HG03196 (cell line): ENCODE measurements at regions not wholly inside any gene's neighbourhood (a gene's known extent, or its start where the extent isn't known, plus 50 kb on each side); places are given as distances from the start of the nearest gene placed in this dataset.
"Not testable (repeated sequence)": the region's sequence is repeated elsewhere in the genome, so short reads cannot be mapped to it uniquely, and the experiment has no call there.

Source experiments
- ATAC-seq: cut with Tn5 transposase; IDR thresholded peaks from one replicate; pipeline ENCODE4 v1.9.1; 2021; ENCODE audit not compliant: unreplicated experiment

GRCh38 chr3:25844891-25845290 lies 55.0 kb downstream of the OXSM start:
- ATAC-seq: no peak

DNA sequence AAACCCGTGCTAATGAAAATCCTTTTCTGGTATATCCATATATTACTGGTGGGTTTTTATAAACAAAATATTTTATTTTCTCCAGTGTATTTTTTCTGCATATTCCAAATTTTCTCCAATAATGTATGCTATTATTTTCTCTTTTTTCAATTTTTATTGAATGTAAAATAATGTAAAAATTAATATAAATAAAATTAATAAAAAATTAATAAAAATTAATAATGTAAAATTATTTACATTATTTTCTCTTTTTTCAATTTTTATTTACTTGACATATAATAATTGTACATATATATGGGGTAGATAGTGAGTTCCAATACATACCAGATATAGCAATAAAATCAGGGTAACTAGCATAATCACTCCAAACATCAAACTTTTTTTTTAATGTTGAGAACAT lies 56.4 kb downstream of the OXSM start:
- ATAC-seq: no peak

DNA sequence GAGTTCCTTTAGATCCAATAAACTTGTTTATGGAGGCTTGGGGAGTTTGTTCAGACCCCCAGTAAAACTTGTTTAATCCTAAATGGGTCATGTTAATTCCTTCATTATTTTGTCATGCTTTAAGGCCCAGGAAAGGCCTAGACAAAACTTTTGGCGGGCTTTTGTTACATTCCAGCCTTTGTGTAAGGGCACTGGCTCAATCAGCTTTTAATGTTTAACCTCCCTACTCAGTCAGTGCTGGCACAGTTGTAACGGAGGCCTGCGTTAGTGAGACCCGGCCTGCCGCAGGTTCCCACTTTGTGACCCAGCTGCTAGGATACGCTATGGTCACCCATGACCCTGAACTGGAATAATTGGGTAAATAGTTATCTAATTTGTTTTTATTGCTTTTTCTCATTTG lies 59.2 kb downstream of the OXSM start:
- no peak for ATAC-seq

- ATAC-seq: no peak
These were observed 59.9 kb downstream of the OXSM start for GRCh38 chr3:25849641-25850385.

GRCh38 chr3:25851693-25852259 lies 61.9 kb downstream of the OXSM start:
- ATAC-seq: not testable (repeated sequence)

GRCh38 chr3:25854214-25854613 lies 64.3 kb downstream of the OXSM start:
- ATAC-seq: no peak

GRCh38 chr3:25854635-25855034 lies 64.7 kb downstream of the OXSM start:
- no peak for ATAC-seq

GRCh38 chr3:25855266-25855784 lies 65.4 kb downstream of the OXSM start:
- no peak for ATAC-seq

DNA sequence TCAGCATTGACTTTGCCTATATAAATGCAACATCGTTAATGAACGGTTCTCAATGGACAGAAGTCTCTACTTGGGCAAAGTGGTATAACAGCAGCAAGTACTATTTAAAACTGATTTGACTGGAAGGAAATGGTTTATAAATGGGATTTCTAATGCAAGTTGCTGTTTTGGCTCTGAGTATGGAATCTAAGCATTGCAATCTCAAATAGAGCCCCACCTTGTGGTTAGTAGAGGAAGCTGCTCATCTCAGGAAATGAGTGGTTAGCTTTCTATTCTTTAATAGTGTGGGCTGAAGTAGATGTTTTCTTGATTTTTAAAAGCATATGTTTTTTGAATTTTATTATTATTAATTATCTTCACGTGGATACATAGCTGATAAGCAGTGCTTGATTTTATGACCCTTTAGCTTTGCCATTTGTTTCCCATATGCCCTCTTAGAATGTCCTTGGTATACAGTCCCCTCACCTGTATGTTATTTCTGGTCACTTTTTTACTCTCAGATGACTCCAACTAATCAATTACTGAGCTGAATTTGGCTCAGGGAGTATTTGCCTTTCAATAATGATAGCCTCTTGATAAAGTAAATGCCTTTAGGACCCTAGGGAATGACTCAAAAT lies 67.1 kb downstream of the OXSM start:
- peak; percentile 85 for ATAC-seq

- ATAC-seq: no peak
These were observed 71.7 kb downstream of the OXSM start for GRCh38 chr3:25861566-25861965.

GRCh38 chr3:25863011-25863415 lies 73.1 kb downstream of the OXSM start:
- ATAC-seq: no peak

DNA sequence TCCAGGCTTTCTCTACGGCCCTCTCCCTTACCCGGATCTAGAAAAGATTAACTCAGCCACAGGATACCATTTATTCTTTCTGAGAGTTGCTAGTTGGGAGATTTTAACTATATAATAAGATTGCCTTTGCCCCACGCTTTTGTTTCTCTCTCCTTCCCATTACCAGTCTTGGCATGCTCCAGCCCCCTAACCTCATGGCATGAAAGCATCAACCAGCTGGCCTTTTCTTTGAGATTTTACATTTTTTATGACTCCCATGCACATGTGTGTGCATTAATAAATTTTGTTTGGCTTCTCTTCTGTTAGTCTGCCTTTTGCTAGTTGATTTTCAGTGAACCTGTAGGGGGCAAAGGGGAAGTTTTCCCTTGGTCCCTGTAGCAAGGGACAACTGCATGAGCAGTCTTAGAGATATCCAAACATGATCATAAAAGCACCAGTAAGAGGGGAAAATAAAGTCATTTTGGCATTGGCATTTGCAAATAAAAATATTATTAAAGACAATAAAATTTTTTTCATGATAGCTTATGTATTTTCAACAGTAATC lies 73.6 kb downstream of the OXSM start:
- no peak for ATAC-seq

DNA sequence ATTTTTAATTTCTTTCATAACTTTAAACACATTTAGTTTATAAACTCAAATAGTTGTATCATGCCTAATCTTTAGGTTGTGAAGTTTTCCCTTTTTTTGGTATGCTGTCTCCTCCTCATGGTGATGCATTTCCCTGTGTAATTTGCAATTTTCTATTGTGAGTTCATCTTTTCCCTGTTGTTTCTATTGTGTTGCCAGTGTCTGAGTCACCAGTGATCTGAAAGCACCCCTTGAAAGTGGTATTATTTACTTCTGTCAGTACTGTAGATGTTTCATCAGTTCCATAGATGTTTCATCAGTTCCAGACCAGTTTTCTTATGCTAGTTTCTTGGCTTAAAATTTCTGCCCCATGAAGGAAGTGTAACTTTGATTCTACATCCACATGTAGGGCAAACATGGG lies 80.6 kb downstream of the OXSM start:
- ATAC-seq: no peak

GRCh38 chr3:25872200-25872877 lies 82.4 kb downstream of the OXSM start:
- ATAC-seq: peak; percentile 76

GRCh38 chr3:25883492-25883891 lies 93.6 kb downstream of the OXSM start:
- ATAC-seq: no peak

DNA sequence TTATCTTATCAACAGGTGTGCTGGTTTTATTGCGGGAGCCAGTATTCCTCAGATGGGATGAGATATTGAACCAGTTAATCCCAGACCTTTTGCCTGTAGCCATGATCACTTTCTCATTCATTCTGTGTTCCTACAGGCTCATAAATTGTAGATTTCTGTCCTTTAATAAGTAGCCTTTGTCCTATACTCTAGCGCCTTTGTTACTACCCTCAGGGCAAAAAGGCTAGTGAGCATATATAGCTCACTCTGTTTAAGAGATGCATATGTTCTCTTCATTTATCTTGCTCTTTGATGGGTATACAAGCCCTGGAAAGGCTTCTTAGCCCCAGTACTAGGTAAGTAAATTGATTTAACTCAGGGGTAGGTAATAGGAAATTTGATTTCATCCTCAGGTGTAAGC lies 95.1 kb downstream of the OXSM start:
- no peak for ATAC-seq

DNA sequence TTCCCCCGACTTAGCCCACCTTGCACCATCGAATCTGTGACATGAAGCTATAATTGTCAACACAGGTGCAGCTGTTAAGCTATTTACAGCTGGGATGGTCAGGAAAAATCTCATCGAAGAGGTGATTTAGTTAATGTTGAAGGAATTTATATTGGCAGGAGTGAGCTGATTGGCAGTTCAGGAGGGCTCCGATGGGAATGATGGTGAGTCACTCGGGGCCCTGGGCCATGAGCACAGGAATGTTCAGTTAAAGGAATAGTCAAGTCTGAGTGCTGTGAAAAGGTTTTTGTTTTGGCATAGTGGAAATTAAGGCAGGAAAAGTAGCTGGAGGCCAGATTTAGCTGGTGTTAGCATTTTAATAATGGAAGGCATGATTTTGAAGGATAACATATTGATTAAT lies 95.7 kb downstream of the OXSM start:
- ATAC-seq: no peak

- ATAC-seq: no peak
These were observed 98.0 kb downstream of the OXSM start for GRCh38 chr3:25887907-25888306.

GRCh38 chr3:25888892-25889524 lies 99.1 kb downstream of the OXSM start:
- ATAC-seq: no peak

DNA sequence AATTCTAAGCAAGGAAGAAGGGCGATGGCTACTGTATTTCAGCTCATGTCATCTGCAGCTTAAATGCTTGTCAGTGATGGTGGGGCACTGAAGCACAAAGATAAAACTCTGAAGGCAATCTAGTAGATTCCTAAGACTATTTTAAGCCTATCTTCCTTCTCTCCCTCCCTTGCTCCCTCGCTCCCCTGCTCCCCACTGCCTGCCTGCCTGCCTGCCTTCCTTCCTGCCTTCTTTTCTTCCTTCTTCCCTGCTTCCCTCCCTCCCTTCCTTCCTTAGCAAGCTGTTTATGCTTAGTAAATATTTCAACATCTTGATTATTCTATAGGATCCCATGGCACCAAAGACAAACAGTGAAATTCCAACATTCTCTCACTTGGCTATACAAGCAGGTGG lies 99.6 kb downstream of the OXSM start:
- ATAC-seq: no peak

GRCh38 chr3:25894101-25894500 lies 104.2 kb downstream of the OXSM start:
- ATAC-seq: no peak
